ENCODE measurements at regions not wholly inside any gene's neighbourhood (a gene's known extent, or its start where the extent isn't known, plus 50 kb on each side); places are given as distances from the start of the nearest gene placed in this dataset.
A peak's percentile ranks its signal among the peaks of the same experiment; 100 is the strongest.

DNA sequence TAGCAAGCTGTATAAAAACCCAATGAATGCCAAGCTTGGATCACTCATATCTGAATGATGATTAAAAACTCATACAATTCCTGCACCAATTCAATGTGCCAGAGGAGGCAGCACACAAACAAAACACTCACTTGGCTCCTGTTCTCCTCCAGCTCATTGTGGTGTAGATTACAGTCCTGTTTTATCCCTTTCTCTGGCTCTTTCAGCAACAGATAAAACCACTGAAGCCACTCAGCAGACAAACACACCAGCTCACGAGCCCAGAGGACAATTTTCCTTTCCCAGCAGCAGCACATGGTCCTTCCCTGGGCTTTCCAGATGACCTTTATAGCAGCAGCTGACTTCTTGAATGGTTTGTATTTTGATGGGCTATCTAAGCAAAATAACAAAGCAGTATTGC is 107.3 kb upstream of the STARD3NL start:
- DNase-seq (ENCODE audit: low read depth in 2 of 2) = no peak

DNA sequence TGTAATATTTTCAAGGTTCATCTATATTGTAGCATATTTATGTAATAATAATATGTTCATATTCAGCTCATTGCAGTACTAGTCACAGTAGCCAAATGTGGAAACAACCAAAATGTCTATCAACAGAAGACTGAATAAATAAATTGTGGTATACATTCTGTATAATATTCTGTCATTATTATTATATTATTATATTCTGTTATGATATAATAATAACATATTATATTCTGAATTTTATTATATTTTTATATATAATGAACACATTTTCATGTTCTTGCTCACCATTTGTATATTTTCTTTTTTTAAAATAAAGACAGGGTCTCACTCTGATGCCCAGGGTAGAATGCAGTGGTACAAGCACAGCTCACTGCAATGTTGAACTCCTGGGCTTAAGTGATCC is 91.2 kb upstream of the STARD3NL start:
- DNase-seq (ENCODE audit: low read depth in 2 of 2) = no peak

DNA sequence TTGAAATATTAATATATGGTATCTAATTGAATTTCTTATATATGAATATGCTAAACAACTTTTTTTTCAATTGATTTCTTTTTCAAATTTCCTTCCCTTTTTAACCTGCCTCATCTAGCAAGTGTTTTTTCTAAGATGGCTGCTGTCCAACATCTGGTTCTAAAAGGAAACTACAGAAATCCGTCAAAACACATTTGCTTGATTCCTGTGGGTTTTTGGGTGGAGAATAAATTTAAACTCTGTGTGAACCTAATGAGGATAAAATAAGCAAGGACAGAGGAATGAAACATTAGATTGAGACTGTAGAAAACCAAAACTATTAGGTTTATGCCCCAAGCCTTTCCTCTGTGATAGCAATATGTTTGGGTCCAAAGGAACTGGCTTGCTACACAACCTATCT is 75.5 kb upstream of the STARD3NL start:
- peak in 1 of 2 donors; percentile 5 for DNase-seq (ENCODE audit: low read depth in 2 of 2)

DNA sequence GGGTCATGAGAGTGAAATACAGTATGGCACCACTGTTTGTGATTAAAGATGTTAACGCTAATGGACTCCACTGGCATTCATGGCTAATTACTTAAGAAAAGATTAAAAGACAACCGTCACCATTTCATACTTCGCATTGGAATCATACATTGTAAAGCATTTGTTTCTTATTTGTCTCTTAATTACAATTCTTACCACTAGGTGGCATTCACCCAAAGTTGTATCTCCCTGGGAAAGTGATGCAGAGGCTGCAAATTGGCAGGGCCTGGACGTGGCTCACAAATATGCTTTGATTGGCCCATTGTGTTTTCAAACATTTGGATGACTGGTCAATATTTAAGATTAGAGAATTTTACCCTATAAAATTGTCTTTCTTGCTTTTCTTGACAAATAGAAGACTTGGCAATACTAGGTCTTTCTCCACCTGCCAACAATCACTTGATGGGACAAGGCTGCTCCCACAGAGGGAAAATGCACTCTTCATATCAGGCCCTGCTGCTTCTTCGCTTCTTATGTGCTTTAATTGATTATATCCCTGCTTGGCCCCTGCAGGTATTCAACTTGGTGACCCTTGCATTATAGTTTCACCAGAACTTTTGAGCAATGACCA is 72.1 kb upstream of the STARD3NL start:
- peak; percentile 21 to 49 for DNase-seq (ENCODE audit: low read depth in 2 of 2)

DNA sequence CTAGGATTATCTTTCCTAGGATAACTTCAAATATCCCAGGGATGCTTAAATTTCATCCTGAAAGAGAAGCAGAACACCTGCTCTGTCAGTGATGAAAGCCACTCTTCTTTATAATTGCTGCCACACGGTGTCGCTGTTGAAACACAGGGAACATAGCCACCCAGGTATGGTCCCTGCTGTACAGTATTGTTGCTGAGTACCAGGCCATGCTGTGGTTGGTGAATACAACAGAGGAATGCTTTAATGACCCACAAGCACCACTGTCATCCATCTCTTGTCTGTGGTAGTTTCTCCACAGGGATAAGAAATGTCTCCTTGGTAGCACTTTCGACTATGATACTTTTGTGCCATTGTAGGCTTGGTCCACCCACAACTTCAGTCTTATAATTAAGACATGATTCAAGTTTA is 70.6 kb upstream of the STARD3NL start:
- peak; percentile 41 to 61 for DNase-seq (ENCODE audit: low read depth in 2 of 2)

DNA sequence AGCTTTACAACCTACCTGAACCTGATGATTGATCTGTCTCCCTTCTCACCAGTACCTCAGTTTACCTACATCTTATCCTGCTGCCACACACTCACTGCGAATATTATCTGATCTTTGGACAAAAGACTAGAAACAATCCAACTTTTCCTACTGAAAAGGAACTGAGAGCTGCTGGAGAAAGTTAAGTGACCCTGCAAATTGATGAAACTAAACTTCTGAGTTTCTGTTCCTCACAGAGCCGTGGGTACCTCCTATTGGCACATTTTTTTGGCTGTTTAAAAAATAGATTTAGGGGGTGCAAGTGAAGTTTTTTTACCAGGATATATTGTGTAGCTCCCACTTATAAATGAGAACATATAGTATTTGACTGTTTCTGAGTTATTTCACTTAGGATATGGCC is 66.0 kb upstream of the STARD3NL start:
- no peak for DNase-seq (ENCODE audit: low read depth in 2 of 2)

DNA sequence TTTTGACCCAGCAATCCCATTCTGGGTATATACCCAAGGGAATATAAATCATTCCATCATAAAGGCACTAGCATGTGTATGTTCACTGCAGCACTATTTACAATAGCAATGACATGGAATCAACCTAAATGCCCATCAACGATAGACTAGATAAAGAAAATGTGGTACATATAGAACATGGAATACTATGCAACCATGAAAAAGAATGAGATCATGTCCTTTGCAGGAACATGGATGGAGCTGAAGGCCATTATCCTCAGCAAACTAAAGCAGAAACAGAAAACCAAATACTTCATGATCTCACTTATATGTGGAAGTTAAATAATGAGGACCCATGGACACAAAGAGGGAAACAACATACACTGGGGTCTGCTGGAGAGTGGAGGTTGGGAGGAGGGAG is 58.0 kb upstream of the STARD3NL start:
- no peak for DNase-seq (ENCODE audit: low read depth in 2 of 2)

DNA sequence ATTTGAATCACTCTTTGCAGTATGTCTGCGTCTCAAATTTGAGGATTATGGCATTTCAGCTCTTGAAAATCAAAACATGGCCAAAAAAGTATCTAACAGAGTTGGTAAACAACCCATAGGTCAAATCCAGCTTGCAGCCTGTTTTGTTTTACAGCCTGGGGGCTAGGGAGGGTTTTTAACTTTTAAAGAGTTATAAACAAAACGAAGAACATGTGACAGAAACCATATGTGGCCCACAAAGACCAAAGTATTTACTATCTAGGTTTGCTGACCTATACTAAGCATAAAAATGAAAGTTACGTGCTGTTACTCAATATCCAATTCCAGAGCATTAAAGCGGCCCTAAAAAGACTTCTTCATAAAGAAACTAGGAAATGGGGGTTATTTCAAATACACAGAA is 55.5 kb upstream of the STARD3NL start:
- DNase-seq (ENCODE audit: low read depth in 2 of 2) = no peak

DNA sequence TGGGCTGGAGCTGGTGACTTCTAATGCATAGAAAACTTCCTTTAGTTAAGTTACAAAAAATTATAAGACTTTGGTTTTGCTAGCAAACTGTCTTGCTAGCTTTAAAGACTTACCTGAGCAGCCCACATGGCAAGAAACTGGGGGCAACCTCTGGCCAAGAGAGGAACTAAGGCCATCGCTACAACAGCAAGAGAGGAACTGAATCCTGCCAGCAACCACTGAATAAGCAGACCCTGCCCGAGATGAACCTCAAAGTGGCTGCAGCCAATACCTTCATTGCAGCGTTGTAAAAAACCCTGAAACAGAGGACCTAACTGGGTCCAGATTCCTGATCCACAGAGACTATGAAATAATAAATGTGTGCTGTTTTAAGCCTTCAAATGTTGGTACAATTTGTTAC is 54.6 kb upstream of the STARD3NL start:
- no peak for DNase-seq (ENCODE audit: low read depth in 2 of 2)

DNA sequence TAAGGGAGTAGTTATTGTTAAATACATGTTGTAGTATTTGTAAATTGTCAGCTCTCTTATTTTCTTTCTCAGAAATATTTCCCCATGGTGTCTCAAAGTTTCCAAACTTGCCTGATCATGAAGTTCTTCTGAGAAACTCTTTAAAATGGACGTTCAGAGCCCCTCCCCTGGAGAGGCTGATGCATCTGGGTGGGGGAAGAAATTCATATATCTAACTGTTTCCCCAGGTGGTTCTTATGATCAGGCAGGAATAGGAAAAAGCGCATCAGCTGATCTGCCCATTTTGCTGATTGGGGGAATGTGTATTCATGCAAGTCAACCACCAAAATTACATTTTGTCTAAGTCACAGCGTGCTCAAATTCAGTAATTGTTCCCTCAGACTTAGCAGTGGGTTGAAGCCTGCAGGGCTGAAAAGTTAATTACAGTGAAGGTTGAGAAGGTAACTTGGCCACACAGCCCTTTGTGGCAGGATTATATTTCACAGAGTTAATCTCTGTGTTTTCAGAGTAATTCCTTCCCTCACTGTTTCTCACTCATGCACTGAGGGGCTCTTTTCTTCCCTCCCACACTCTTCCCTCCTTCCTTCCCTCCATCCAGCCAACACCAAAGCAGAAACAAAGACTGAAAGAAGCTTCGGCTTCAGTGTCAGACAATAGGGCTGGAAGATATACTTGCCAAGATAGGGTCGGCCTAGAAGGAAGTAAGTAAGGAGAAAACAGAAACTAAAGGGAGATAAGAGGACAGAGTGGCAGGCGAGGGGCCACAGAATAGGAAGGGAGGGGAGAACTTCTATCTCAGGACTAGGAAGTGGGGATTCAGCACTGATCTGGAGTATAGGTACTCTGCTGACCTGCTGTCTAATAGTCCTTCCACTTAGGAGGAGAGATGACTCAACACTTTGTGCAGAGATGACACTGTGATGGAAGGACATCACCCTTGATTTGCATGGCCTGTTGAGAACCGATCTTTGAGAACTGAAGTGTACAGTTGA is 50.5 kb upstream of the STARD3NL start:
- no peak for DNase-seq (ENCODE audit: low read depth in 2 of 2)
